ENCODE measurements at regions not wholly inside any gene's neighbourhood (a gene's known extent, or its start where the extent isn't known, plus 50 kb on each side); places are given as distances from the start of the nearest gene placed in this dataset.
"Not testable (repeated sequence)": the region's sequence is repeated elsewhere in the genome, so short reads cannot be mapped to it uniquely, and the experiment has no call there.

GRCh38 chr2:16024628-16025027 lies 84.3 kb downstream of the MYCN start:
- H3K4me3 ChIP-seq (ENCODE audit: low read length); H3K9me3 Mint-ChIP-seq; intact Hi-C loops (cut with micrococcal nuclease); H3K9me3 ChIP-seq (ENCODE audit: control insufficient read depth in 2 of 3, low read length in 3 of 3); H3K27me3 ChIP-seq (ENCODE audit: control insufficient read depth in 2 of 2, insufficient read depth in 2 of 2, low read length in 2 of 2); H3K4me1 ChIP-seq (ENCODE audit: control insufficient read depth in 2 of 2, insufficient read depth in 2 of 2, low read length in 2 of 2); H3K36me3 ChIP-seq (ENCODE audit: control insufficient read depth in 2 of 3, insufficient read depth in 3 of 3, low read length in 3 of 3); H3K4me3 Mint-ChIP-seq; H3K27ac ChIP-seq (ENCODE audit: low read depth, low read length); CTCF ChIA-PET; DNase-seq; H3K4me1 Mint-ChIP-seq; H3K27ac Mint-ChIP-seq; ATAC-seq; H3K36me3 Mint-ChIP-seq: not testable (repeated sequence)
- peaks cover 0 to 15% (median 4%) of the 10 kb centered on the region in 5 donors for H3K27me3 Mint-ChIP-seq
- POLR2A ChIA-PET = interaction anchor here (1.0 kb wide), 1 partner anchor 59 kb away, joined by 3 read pairs; no protein-coding TSS in a partner anchor

GRCh38 chr2:16023506-16024360 lies 83.4 kb downstream of the MYCN start:
- no peaks in the 10 kb centered on the region for H3K4me1 ChIP-seq (ENCODE audit: control insufficient read depth in 2 of 2, insufficient read depth in 2 of 2, low read length in 2 of 2)
- Mint-ChIP-seq H3K4me1 (no peaks in the 10 kb centered on the region), H3K9me3 (peaks cover 0 to 2% (median 0%) of the 10 kb centered on the region in 11 donors), H3K27ac (no peak overlapping the region), H3K36me3 (no peaks in the 10 kb centered on the region), H3K4me3 (no peak overlapping the region), H3K27me3 (peaks cover 0 to 15% (median 4%) of the 10 kb centered on the region in 5 donors)
- DNase-seq = no peak
- H3K27ac ChIP-seq (ENCODE audit: low read depth, low read length) = no peak overlapping the region
- POLR2A ChIA-PET = interaction anchor here (1.0 kb wide), 1 partner anchor 58 kb away, joined by 3 read pairs; no protein-coding TSS in a partner anchor
- no peaks in the 10 kb centered on the region for H3K36me3 ChIP-seq (ENCODE audit: control insufficient read depth in 2 of 3, insufficient read depth in 3 of 3, low read length in 3 of 3)
- no peaks in the 10 kb centered on the region for H3K9me3 ChIP-seq (ENCODE audit: control insufficient read depth in 2 of 3, low read length in 3 of 3)
- intact Hi-C loops (cut with micrococcal nuclease) = no loop called here
- CTCF ChIA-PET = no interaction called here
- no peaks in the 10 kb centered on the region for H3K27me3 ChIP-seq (ENCODE audit: control insufficient read depth in 2 of 2, insufficient read depth in 2 of 2, low read length in 2 of 2)
- no peak overlapping the region for H3K4me3 ChIP-seq (ENCODE audit: low read length)
- ATAC-seq = no peak

GRCh38 chr2:16022548-16023240 lies 82.3 kb downstream of the MYCN start:
- Mint-ChIP-seq H3K4me3 (no peak overlapping the region), H3K36me3 (no peaks in the 10 kb centered on the region), H3K4me1 (peaks cover 0 to 2% (median 0%) of the 10 kb centered on the region in 7 donors), H3K27me3 (peaks cover 0 to 15% (median 4%) of the 10 kb centered on the region in 5 donors), H3K9me3 (peaks cover 0 to 2% (median 0%) of the 10 kb centered on the region in 11 donors), H3K27ac (no peak overlapping the region)
- POLR2A ChIA-PET = no interaction called here
- Histone ChIP-seq H3K4me3 (ENCODE audit: low read length) (no peak overlapping the region), H3K27ac (ENCODE audit: low read depth, low read length) (no peak overlapping the region), H3K36me3 (ENCODE audit: control insufficient read depth in 2 of 3, insufficient read depth in 3 of 3, low read length in 3 of 3) (no peaks in the 10 kb centered on the region), H3K9me3 (ENCODE audit: control insufficient read depth in 2 of 3, low read length in 3 of 3) (no peaks in the 10 kb centered on the region), H3K4me1 (ENCODE audit: control insufficient read depth in 2 of 2, insufficient read depth in 2 of 2, low read length in 2 of 2) (no peaks in the 10 kb centered on the region), H3K27me3 (ENCODE audit: control insufficient read depth in 2 of 2, insufficient read depth in 2 of 2, low read length in 2 of 2) (no peaks in the 10 kb centered on the region)
- CTCF ChIA-PET = no interaction called here
- intact Hi-C loops (cut with micrococcal nuclease) = no loop called here
- no peak for ATAC-seq
- no peak for DNase-seq

GRCh38 chr2:16021611-16022363 lies 81.4 kb downstream of the MYCN start:
- ATAC-seq = no peak
- H3K9me3 ChIP-seq (ENCODE audit: control insufficient read depth in 2 of 3, low read length in 3 of 3) = no peaks in the 10 kb centered on the region
- H3K27ac Mint-ChIP-seq = no peak overlapping the region
- H3K27ac ChIP-seq (ENCODE audit: low read depth, low read length) = no peak overlapping the region
- peaks cover 0 to 15% (median 4%) of the 10 kb centered on the region in 5 donors for H3K27me3 Mint-ChIP-seq
- no peak overlapping the region for H3K4me3 Mint-ChIP-seq
- ChIA-PET POLR2A (no interaction called here), CTCF (no interaction called here)
- H3K9me3 Mint-ChIP-seq = peaks cover 0 to 2% (median 0%) of the 10 kb centered on the region in 11 donors
- H3K4me3 ChIP-seq (ENCODE audit: low read length) = no peak overlapping the region
- no peaks in the 10 kb centered on the region for H3K36me3 Mint-ChIP-seq
- H3K4me1 Mint-ChIP-seq = peaks cover 0 to 2% (median 0%) of the 10 kb centered on the region in 7 donors
- DNase-seq = no peak
- no peaks in the 10 kb centered on the region for H3K4me1 ChIP-seq (ENCODE audit: control insufficient read depth in 2 of 2, insufficient read depth in 2 of 2, low read length in 2 of 2)
- intact Hi-C loops (cut with micrococcal nuclease) = no loop called here
- H3K36me3 ChIP-seq (ENCODE audit: control insufficient read depth in 2 of 3, insufficient read depth in 3 of 3, low read length in 3 of 3) = no peaks in the 10 kb centered on the region
- H3K27me3 ChIP-seq (ENCODE audit: control insufficient read depth in 2 of 2, insufficient read depth in 2 of 2, low read length in 2 of 2) = no peaks in the 10 kb centered on the region

- ChIA-PET POLR2A (no interaction called here), CTCF (no interaction called here)
- DNase-seq (no peak), ATAC-seq (no peak)
- no peaks in the 10 kb centered on the region for H3K36me3 ChIP-seq (ENCODE audit: control insufficient read depth in 2 of 3, insufficient read depth in 3 of 3, low read length in 3 of 3)
- H3K4me3 Mint-ChIP-seq = no peak overlapping the region
- H3K4me1 ChIP-seq (ENCODE audit: control insufficient read depth in 2 of 2, insufficient read depth in 2 of 2, low read length in 2 of 2) = no peaks in the 10 kb centered on the region
- no peak overlapping the region for H3K27ac ChIP-seq (ENCODE audit: low read depth, low read length)
- no peaks in the 10 kb centered on the region for H3K9me3 ChIP-seq (ENCODE audit: control insufficient read depth in 2 of 3, low read length in 3 of 3)
- H3K4me3 ChIP-seq (ENCODE audit: low read length) = no peak overlapping the region
- H3K36me3 Mint-ChIP-seq = no peaks in the 10 kb centered on the region
- H3K27me3 ChIP-seq (ENCODE audit: control insufficient read depth in 2 of 2, insufficient read depth in 2 of 2, low read length in 2 of 2) = no peaks in the 10 kb centered on the region
- H3K27me3 Mint-ChIP-seq = peaks cover 3 to 17% (median 7%) of the 10 kb centered on the region in 5 donors
- H3K9me3 Mint-ChIP-seq = peaks cover 0 to 2% (median 0%) of the 10 kb centered on the region in 11 donors
- no peak overlapping the region for H3K27ac Mint-ChIP-seq
- H3K4me1 Mint-ChIP-seq = peaks cover 0 to 2% (median 0%) of the 10 kb centered on the region in 7 donors
- intact Hi-C loops (cut with micrococcal nuclease) = no loop called here
Observed at GRCh38 chr2:16020389-16021008, 80.1 kb downstream of the MYCN start.

GRCh38 chr2:16019617-16020351 lies 79.4 kb downstream of the MYCN start:
- H3K9me3 Mint-ChIP-seq = no peaks in the 10 kb centered on the region
- no peak overlapping the region for H3K4me3 Mint-ChIP-seq
- H3K27ac Mint-ChIP-seq = no peak overlapping the region
- Histone ChIP-seq H3K4me3 (ENCODE audit: low read length) (no peak overlapping the region), H3K9me3 (ENCODE audit: control insufficient read depth in 2 of 3, low read length in 3 of 3) (no peaks in the 10 kb centered on the region), H3K27ac (ENCODE audit: low read depth, low read length) (no peak overlapping the region), H3K4me1 (ENCODE audit: control insufficient read depth in 2 of 2, insufficient read depth in 2 of 2, low read length in 2 of 2) (no peaks in the 10 kb centered on the region), H3K27me3 (ENCODE audit: control insufficient read depth in 2 of 2, insufficient read depth in 2 of 2, low read length in 2 of 2) (no peaks in the 10 kb centered on the region), H3K36me3 (ENCODE audit: control insufficient read depth in 2 of 3, insufficient read depth in 3 of 3, low read length in 3 of 3) (no peaks in the 10 kb centered on the region)
- CTCF ChIA-PET = no interaction called here
- intact Hi-C loops (cut with micrococcal nuclease) = no loop called here
- peaks cover 6 to 19% (median 14%) of the 10 kb centered on the region in 5 donors for H3K27me3 Mint-ChIP-seq
- peaks cover 0 to 2% (median 0%) of the 10 kb centered on the region in 7 donors for H3K4me1 Mint-ChIP-seq
- DNase-seq (no peak), ATAC-seq (no peak)
- H3K36me3 Mint-ChIP-seq = no peaks in the 10 kb centered on the region
- POLR2A ChIA-PET = no interaction called here

Measured in naive thymus-derived CD4-positive, alpha-beta T cell (primary cell).